Adipocyte (in vitro differentiated cells): ENCODE measurements at regions not wholly inside any gene's neighbourhood (a gene's known extent, or its start where the extent isn't known, plus 50 kb on each side); places are given as distances from the start of the nearest gene placed in this dataset.

Experiments
- DNase-seq: peaks from one replicate; pipeline ENCODE4 v3.0.0-alpha.2; 2015; ENCODE audit warnings: low read depth
- H3K27me3 ChIP-seq: replicated peaks from 2 replicates; pipeline ENCODE4 v1.7.0; 2013; ENCODE audit warnings: mild to moderate bottlenecking, low read length, moderate library complexity; ENCODE audit not compliant: control insufficient read depth, insufficient read depth
- H3K36me3 ChIP-seq: 2 replicates; pipeline ENCODE4 v1.7.0; 2013; ENCODE audit warnings: low read length, mild to moderate bottlenecking, moderate library complexity; ENCODE audit not compliant: control insufficient read depth, insufficient read depth, severe bottlenecking
- H3K4me1 ChIP-seq: 2 replicates; pipeline ENCODE4 v1.7.0; 2013; ENCODE audit warnings: mild to moderate bottlenecking, low read length, moderate library complexity; ENCODE audit not compliant: control insufficient read depth, insufficient read depth
- H3K4me3 ChIP-seq: 2 replicates; pipeline ENCODE4 v1.7.0; 2013; ENCODE audit warnings: mild to moderate bottlenecking, low read length, moderate library complexity
- H3K9ac ChIP-seq: 2 replicates; pipeline ENCODE4 v1.7.0; 2013; ENCODE audit warnings: mild to moderate bottlenecking, low read length, moderate library complexity
- H3K9me3 ChIP-seq: 2 replicates; pipeline ENCODE4 v1.7.0; 2013; ENCODE audit warnings: mild to moderate bottlenecking, low read length, moderate library complexity; ENCODE audit not compliant: control insufficient read depth

- no peak for DNase-seq
- Histone ChIP-seq H3K4me3 (no peak overlapping the region), H3K27me3 (no peaks in the 10 kb centered on the region), H3K9ac (no peak overlapping the region), H3K9me3 (no peaks in the 10 kb centered on the region), H3K36me3 (no peaks in the 10 kb centered on the region), H3K4me1 (no peaks in the 10 kb centered on the region)
These were observed 1038.2 kb upstream of the CNTN5 start for GRCh38 chr11:97982512-97982911.

GRCh38 chr11:97989121-97989520 lies 1031.6 kb upstream of the CNTN5 start:
- Histone ChIP-seq H3K4me1 (no peaks in the 10 kb centered on the region), H3K36me3 (no peaks in the 10 kb centered on the region)

GRCh38 chr11:97990162-97990920 lies 1030.4 kb upstream of the CNTN5 start:
- no peak overlapping the region for H3K9ac ChIP-seq
- peak; percentile 20 for DNase-seq
- no peaks in the 10 kb centered on the region for H3K4me1 ChIP-seq
- no peaks in the 10 kb centered on the region for H3K36me3 ChIP-seq
- no peaks in the 10 kb centered on the region for H3K9me3 ChIP-seq
- H3K27me3 ChIP-seq: no peaks in the 10 kb centered on the region
- H3K4me3 ChIP-seq: no peak overlapping the region

More at GRCh38 chr11:97989121-97989520, 1031.6 kb upstream of the CNTN5 start:
- Histone ChIP-seq H3K9me3 (no peaks in the 10 kb centered on the region), H3K4me3 (no peak overlapping the region), H3K9ac (no peak overlapping the region), H3K27me3 (no peaks in the 10 kb centered on the region)
- no peak for DNase-seq

DNA sequence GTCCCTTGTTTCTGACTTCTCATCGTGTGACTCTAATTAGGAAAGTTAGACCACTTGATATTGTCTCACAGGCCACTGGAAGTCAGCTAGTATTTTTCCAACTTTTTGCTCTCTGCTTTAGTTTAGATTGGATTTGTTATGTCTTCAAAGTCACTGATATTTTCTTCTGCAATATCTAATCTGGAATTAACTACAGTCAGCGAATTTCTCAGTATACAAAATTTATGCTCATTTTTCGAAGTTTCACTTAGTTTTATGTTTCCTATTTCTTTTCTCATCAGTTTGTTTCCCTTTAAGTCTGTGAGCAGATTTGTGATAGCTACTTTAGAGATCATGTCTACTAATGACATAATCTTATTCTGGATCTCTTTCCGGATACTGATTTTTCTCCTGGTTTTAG lies 1027.2 kb upstream of the CNTN5 start:
- Histone ChIP-seq H3K9ac (no peak overlapping the region), H3K9me3 (no peaks in the 10 kb centered on the region), H3K4me3 (no peak overlapping the region), H3K36me3 (no peaks in the 10 kb centered on the region), H3K27me3 (no peaks in the 10 kb centered on the region), H3K4me1 (no peaks in the 10 kb centered on the region)
- DNase-seq: no peak

GRCh38 chr11:97995874-97996273 lies 1024.9 kb upstream of the CNTN5 start:
- no peaks in the 10 kb centered on the region for H3K4me1 ChIP-seq
- no peaks in the 10 kb centered on the region for H3K36me3 ChIP-seq
- H3K4me3 ChIP-seq: no peak overlapping the region
- H3K9ac ChIP-seq: no peak overlapping the region
- H3K9me3 ChIP-seq: no peaks in the 10 kb centered on the region
- no peak for DNase-seq
- H3K27me3 ChIP-seq: no peaks in the 10 kb centered on the region

DNA sequence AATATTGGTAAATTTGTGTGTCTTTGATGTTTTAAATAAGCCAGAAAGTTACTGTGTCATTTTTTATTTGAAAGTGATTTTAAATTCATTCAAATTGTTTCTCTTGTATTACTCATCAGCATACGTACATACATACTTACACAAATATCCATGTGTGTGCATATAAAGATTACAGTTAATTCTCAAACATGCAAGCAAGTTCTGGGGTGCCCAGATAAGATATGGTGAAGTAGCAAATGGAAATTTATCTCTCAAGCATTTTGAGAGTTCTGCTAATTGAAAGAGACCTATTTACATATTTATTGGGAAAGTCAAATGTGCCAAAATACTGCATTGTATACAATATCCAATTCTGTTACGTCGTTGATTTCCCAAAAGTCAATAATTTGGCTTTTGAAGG lies 1024.0 kb upstream of the CNTN5 start:
- DNase-seq: no peak
- Histone ChIP-seq H3K4me3 (no peak overlapping the region), H3K36me3 (no peaks in the 10 kb centered on the region), H3K27me3 (no peaks in the 10 kb centered on the region), H3K4me1 (no peaks in the 10 kb centered on the region), H3K9ac (no peak overlapping the region), H3K9me3 (no peaks in the 10 kb centered on the region)

- H3K9ac ChIP-seq: no peak overlapping the region
- no peak overlapping the region for H3K4me3 ChIP-seq
- no peaks in the 10 kb centered on the region for H3K9me3 ChIP-seq
- no peaks in the 10 kb centered on the region for H3K27me3 ChIP-seq
- DNase-seq: no peak
- H3K4me1 ChIP-seq: no peaks in the 10 kb centered on the region
- H3K36me3 ChIP-seq: no peaks in the 10 kb centered on the region
These were observed 1017.0 kb upstream of the CNTN5 start for GRCh38 chr11:98003606-98004371.

DNA sequence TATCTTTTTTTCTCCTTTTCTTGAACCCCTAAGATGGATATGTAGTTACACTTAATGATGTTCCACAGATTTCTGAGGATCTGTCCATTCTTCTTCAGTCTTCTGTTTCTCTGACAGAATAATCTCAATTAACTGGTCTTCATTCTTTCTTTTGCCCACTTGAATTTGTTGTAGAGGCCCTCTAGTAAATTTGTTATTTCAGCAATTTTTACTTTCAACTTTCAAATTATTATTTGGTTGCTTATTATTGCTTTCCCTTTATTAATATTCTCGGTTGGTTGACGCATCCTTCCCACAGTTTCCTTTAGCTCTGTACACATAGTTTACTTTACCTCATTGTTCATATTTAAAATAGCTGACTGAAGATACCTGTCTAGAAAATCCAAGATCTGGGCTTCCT lies 1013.7 kb upstream of the CNTN5 start:
- no peak for DNase-seq
- H3K27me3 ChIP-seq: no peaks in the 10 kb centered on the region
- H3K9me3 ChIP-seq: no peaks in the 10 kb centered on the region
- no peaks in the 10 kb centered on the region for H3K4me1 ChIP-seq
- H3K4me3 ChIP-seq: no peak overlapping the region
- H3K9ac ChIP-seq: no peak overlapping the region
- H3K36me3 ChIP-seq: no peaks in the 10 kb centered on the region

GRCh38 chr11:98027652-98028051 lies 993.1 kb upstream of the CNTN5 start:
- no peaks in the 10 kb centered on the region for H3K4me1 ChIP-seq
- no peak overlapping the region for H3K4me3 ChIP-seq
- peaks cover 3% of the 10 kb centered on the region for H3K9me3 ChIP-seq
- no peaks in the 10 kb centered on the region for H3K27me3 ChIP-seq
- DNase-seq: no peak
- no peak overlapping the region for H3K9ac ChIP-seq
- H3K36me3 ChIP-seq: no peaks in the 10 kb centered on the region

DNA sequence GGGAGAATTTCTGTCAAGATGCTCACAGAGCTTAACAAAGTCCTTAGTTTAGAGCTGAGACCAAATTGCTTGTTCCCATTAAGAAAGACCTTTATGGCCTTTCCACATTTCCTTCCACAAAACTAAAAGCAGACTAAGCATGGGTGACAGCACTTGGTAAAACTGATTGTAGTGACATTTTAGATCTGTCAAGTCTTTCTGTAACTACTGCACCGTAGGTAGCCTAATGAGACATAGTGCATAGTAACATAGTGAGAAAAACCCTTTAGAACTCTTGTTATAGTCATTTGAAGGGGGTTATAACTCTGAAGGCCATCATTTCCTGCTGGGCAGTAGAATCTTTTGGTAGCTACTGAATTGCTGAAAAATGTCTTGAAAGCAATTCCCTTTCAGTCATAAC lies 990.9 kb upstream of the CNTN5 start:
- no peak for DNase-seq
- peaks cover 3% of the 10 kb centered on the region for H3K9me3 ChIP-seq
- no peaks in the 10 kb centered on the region for H3K36me3 ChIP-seq
- H3K27me3 ChIP-seq: no peaks in the 10 kb centered on the region
- no peaks in the 10 kb centered on the region for H3K4me1 ChIP-seq
- H3K9ac ChIP-seq: no peak overlapping the region
- H3K4me3 ChIP-seq: no peak overlapping the region

DNA sequence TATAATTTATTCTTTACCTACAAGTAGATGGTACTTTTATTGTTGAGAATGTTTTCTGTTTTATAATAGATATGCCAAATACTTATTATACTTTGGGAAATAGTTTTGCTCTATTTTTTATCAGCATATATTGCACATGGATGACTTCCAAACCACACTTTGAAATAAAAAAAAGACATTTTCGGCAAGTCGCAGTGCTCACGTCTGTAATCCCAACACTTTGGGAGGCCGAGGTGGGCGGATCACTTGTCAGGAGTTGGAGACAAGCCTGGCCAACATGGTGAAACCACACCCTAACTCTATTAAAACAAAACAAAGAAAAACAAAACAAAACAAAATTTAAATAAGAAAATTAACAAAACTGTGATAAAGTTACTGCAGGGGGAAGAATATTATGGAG lies 983.9 kb upstream of the CNTN5 start:
- H3K27me3 ChIP-seq: no peaks in the 10 kb centered on the region
- no peak overlapping the region for H3K9ac ChIP-seq
- no peak overlapping the region for H3K4me3 ChIP-seq
- no peaks in the 10 kb centered on the region for H3K36me3 ChIP-seq
- DNase-seq: no peak
- no peaks in the 10 kb centered on the region for H3K9me3 ChIP-seq
- no peaks in the 10 kb centered on the region for H3K4me1 ChIP-seq
